Stimulated activated CD4-positive, alpha-beta T cell treated with anti-CD3 and anti-CD28 coated beads, Interleukin-4, amount 100 ng/mL, for 48 hours (primary cell): ENCODE measurements at regions not wholly inside any gene's neighbourhood (a gene's known extent, or its start where the extent isn't known, plus 50 kb on each side); places are given as distances from the start of the nearest gene placed in this dataset.
"Not testable (repeated sequence)": the region's sequence is repeated elsewhere in the genome, so short reads cannot be mapped to it uniquely, and the experiment has no call there.

ENCODE experiments used
- DNase-seq, 2 donors: peaks; one replicate each; pipeline ENCODE4 v3.0.0-alpha.2; 2020; ENCODE audit warnings: low read depth in 2 of 2

DNA sequence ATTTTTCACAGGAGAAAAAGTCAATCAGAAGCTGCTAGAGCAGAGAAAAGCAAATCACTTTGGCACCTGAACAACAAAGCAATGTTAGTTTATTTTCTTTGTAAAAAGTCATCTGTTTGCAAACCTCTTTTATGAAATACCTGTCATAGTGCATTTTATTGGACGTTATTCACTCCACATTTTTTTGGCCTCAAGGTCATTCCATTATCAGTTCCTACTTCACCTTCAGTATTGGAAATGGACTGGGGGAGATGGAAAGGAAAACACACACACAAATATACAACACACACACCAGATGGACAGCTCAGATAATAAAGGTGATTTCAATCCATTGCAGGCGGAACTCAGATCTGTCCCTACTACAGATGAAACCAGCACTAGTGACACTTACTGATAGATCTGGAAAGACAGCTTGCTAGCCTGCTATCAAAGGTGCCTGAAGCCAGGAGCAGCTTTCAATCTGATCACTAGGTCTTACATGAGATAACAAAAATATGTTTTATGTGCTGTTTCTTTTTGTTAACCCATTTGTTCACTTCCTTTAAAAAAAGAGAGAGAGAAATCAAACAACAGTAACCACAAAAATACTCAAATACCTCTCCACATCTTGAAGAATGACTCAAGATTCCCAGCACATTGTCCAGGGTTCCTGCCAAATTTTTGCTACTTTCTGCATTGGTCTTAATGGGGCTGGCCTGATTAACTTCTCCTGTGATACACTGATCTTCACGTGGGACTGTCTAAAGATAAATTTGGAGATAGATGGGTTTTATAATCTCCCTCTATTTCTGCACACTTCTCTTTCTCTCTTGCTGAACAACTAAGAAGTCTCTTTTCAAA lies 844.3 kb upstream of the TENM4 start:
- no peak for DNase-seq

DNA sequence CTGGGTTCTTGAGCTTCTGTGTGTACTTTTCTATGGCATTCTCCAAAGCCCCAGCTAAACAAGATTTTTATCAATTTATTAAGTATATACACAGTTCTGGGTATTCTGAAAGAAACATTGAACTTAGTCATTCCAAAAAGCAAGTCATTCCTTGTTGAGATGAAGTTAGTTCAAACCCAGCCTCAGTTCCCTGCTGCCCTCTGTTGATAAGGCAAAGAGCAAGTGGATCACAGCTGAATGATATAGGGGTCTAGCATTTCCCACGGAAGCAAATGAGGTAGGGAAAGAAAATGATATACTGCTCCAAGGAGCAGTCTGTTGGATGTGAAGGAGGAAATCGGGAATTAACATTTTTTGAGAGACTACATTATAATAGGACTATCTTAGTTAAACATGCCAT lies 841.8 kb upstream of the TENM4 start:
- DNase-seq = no peak

DNA sequence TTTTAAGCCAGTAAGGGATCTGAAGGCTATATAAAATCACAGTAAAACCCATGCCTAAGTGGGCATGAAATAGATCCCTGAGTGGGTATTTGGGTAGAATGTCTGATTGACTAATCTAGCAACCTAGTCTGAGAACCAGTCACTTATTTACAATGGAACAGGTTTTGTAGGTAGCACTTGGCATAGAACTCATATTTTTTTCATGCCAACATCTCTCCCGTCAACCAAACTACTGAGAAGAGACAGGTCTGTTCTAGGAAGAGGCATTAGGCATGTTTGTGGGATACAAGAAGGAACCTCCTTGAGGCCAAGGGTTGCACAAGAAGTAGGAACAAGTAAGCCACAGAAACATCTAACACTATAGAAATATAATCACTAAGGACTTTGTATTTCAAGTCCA lies 840.4 kb upstream of the TENM4 start:
- no peak for DNase-seq

DNA sequence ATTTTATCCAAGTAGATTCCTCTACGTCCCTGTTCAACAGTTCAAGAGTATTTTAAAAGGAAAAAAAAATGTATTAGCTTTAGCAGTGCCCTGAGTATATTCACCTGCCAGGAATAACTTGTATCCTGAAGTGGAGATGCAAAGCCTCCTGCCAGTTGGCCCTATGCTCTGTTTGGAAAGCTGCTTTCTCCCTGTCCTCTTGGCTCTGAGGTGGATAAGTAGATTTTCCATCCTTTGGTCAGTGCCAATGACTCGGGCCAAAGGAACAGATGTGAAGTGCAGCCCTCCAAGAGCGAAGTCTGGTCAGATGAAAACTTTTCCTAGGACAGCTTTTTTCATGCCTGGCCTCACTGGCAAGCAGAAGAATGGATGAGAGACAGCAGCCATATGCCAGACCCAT lies 839.9 kb upstream of the TENM4 start:
- no peak for DNase-seq

DNA sequence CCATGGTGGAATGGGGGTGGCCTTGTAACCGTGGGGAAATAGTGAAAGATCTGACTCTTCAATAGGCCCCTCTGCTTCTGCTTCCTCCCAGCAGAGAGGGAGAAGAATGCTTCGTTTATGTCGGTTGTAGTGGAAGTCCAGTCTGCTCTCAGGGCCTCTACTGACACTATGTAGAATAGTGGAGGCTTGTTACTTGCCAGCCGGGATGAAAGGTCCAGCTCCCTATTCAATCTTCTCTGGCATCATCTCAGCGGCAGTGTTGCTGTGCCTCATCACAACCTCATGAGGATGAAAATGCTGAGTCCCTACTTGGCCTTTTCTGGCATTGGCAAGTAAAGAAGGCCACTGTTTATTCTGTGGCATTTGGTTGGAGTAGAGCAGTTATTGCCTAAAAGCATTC lies 820.9 kb upstream of the TENM4 start:
- no peak for DNase-seq

DNA sequence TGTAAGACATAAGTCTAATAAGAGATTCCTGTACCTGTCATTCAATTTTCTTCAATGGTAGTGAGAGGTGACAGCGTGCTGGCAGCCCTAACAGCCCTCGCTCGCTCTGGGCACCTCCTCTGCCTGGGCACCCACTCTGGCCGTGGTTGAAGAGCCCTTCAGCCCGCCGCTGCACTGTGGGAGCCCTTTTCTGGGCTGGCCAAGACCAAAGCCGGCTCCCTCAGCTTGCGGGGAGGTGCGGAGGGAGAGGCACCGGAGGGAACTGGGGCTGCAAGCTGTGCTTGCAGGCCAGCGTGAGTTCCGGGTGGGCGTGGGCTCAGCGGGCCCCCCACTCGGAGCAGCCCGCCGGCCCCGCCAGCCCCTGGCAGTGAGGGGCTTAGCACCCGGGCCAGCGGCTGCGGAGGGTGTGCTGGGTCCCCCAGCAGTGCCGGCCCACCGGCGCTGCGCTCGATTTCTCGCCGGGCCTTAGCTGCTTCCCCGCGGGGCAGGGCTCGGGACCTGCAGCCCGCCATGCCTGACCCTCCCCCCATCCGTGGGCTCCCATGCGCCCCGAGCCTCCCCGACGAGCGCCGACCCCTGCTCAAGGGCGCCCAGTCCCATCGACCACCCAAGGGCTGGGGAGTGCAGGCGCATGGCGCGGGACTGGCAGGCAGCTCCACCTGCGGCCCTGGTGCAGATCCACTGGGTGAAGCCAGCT lies 816.6 kb upstream of the TENM4 start:
- not testable (repeated sequence) for DNase-seq

DNA sequence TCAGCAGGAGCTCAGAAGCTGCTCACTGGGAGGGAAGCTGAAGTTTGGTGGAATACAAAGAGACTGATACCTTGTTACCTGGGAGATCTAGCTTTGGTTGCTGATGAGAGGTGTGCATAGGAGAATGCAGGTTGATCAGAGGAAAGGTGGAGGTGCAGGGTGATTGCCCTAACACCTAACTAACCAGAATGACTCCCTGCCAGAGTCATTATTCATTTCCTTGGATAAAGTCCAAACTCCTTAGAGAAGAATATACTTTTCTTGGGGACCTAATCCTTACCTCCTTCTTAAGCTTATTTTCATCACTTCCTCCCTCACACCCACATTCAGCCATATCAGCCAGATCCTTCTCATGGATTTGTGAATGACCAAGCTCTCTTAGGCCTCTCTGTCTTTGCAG lies 814.2 kb upstream of the TENM4 start:
- DNase-seq = no peak

DNA sequence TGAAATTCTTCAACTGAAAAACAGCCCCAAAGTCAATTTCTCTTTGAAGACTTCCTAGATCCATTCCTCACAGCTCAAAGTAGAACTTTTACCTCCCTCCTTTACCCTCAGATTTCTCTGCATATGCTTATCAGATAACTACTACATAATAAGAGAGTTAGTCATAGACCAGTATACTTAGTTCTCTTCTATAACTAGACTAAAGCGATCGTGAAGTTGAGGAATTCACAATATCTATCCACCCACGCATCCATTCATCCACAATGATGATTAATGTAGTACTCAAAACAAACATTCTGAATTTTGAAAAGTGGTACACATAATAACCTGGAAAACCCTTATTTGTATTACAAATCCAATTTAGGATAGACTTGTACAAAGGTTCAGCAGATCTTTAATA lies 800.9 kb upstream of the TENM4 start:
- DNase-seq = no peak

DNA sequence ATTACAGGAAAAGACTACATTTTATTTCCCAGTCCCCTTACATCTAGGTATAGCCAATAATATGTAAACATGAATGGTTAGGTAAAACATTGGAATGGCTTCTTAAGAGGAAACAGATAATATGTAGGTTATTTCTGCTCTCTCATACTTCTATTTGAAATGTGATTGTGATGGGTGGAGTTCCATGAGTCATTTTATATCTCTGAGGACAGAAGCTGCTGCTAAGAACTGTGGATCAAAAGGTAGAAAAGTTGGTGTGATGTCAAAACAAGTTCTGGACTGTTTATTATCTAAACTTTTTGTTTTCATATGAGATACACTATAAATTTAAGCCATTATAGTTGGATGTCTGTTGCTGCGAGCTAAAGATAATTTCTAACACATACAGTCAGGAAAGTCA lies 799.4 kb upstream of the TENM4 start:
- DNase-seq = no peak

DNA sequence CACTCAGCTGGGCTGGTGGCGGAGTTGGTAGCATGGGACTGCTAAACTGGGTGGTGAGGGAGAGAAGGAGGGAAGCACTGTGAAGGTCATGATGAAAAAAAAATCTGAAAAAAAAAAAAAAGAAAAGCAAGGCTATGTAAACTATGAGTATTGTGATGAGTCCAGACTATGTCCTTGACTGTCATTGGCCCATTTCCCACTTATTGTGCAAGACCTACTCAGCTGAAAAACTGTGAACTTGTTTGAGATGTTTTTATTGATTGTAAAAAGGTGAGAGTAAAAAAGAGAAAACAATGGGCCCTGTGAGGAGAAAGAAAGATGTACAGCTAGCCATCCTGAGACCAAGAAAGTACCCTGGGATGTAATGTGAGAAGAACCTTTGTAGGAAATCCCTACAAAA lies 798.4 kb upstream of the TENM4 start:
- no peak for DNase-seq

DNA sequence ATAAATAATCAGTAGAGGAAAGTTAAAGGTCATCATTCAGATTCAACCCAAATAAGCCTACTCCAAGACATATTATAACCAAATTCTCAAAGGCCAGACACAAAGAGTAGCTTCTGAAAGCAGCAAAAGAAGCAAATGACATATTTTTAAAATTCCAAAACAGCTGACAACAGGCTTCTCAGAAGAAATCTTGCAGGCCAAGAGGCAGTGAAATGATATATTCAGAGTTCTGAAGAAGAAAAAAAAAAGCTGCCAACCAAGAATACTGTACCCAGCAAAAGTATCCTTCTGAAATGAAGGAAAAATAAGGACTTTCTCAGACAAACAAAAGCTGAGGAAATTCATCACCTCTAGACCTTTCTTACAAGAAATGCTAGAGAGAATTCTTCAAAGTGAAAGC lies 787.1 kb upstream of the TENM4 start:
- no peak for DNase-seq

DNA sequence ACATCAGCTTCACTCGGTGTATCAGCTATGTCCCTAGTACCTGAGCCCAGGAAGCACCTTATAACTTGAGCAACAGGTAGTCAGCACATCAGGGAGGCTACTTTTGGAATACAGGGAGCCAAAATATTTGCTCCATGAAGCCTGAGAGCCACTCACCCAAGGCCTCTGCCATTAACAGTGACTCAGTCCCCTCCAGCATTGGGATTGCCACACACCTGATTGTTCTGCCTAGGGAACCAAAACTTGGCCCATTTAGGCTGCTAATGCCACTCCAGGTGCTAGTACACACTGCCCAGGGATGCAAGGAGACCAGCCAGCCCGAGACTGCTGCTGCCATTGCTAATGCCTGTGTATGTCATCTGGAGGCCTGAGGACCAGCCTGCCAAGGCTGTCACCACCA lies 773.6 kb upstream of the TENM4 start:
- no peak for DNase-seq

DNA sequence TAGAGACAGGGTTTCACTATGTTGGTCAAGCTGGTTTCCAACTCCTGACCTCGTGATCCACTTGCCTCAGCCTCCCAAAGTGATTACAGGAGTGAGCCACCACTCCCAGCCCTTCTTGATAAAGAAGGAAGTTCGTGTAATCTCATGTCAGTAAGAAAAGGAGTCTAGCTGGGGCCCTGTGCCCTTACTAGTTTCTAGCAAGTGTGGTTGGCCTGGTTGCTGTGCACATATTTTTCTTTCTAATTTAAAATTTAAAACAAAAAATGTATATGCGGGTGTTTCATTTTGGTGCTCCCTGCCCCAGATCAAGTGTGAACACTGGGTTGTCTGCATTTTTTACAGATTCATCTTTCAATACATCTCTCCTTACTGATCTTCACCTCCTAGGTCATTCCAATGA lies 770.8 kb upstream of the TENM4 start:
- no peak for DNase-seq

DNA sequence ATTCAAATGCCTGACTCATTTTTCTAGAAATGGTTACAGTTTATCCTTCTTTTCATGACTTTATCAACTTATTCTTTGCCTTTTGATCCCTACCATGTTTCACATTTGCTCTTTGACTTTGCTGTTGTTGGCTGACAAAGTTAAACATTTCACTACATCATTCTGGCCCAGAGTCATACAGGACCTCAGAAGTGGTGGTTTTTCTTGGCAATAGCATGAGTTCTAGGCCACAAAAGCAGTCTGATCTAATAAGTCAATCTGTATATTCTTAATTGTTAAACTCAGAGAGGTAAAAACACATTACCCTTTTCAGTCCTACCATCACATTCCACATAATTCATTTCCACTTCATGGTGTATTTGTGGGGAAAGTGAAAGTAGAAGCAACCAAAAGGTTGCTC lies 763.2 kb upstream of the TENM4 start:
- DNase-seq = no peak

DNA sequence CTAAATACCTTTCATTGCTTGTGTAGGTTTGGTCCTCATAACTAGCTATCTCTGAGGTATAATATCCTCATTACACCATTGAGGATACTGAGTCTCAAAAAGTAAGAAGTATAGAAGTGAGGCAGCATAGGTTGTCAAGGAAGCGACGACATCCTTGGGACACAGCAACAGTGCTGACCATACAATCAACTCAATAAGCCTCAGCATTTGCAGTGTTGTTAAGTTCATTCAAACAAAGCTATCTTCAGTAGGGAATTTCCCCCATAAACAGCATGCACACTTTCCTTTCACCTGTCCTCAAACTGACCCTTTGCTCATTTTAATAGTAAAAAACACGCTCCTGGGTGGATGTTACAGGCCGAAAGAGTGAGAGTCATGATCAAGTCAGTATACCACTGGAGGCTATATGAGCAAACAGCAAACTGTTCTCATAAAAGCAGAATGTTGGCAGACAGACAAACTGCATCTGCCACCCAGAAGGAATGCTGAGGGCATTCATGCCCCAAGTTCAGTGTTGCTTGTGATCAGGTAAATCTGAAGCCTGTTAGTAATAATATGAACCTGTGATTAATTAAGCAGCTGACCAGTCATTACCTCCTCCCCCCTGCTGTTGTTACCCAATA lies 756.2 kb upstream of the TENM4 start:
- DNase-seq = no peak

DNA sequence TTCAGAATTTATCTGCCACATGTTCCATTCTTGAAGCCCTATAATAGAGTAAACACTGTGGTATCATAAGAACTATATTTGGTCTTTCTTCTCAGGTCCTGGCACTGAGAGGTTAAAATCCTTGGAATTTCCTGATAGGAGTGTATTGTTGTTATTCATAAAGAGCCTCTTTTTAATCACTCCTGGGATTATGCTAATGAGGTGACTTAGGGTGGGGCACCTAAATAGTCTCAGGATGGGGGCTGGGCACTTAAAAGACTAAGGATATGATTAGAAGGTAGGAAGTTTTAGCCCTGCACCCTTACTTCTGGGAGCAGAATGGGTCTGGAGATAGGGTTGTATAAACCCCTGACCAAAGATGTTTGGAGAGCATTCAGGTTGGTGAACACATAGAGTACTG lies 755.2 kb upstream of the TENM4 start:
- DNase-seq = no peak

DNA sequence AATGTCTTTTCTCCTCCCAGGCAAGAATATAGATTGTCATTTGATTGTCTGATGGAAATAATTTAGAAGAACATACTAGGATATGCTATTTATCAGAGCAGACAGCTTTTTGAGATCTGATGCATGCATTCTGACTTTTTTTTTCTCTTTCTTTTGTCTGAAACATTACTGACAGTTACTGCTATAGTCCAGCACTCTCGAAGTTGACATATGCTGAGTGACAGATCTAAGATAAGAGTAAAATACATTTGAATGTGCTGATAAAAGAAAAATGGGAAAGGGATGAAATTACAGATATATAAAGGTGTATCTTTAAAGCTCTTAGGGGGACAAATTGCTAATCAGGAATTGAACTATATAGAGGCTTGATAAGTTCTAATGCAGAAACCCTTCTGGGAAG lies 753.8 kb upstream of the TENM4 start:
- DNase-seq = no peak

DNA sequence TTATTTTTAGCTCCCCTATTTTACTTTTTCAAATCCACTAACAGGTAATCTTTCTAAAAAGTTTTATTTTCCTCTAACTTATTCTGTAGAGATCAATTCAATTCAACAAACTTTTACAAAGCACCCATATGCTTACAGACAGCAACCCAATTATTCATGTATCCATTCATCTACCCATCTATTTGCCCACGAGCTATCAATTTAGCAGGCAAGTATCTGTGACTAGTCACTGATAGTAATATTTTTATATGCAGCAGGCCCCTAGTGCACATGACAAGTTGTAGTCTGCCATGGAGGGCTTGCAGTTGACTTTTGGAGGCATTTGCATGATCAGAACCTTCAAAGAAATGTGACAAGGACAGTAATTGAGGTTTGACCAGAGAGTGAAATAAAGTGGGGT lies 753.2 kb upstream of the TENM4 start:
- no peak for DNase-seq

DNA sequence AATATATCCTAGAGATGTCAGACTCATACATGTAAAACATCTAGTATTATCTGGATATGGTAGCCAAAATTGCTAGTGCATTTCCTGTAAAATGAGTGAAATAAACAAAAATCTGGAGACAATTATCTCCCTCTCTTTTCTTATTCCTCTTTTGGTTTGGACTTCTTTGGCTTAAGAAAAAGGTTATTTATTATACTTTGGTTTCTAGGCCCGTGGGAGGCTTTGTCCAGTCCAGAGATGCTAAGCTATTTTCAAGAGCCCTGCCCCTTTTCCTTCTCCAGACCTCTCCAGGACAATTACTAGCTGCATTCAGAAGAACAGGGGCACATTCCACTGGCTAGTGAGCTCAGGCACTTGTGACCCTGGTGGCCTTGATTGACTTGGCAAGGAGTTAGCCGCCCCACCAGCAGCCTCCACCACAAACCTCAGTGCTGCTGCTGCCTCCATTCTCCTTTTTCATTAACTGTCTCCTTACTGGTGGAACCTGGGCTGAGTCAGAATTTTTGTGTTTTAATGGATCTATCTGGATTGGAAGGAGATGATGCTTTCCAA lies 747.3 kb upstream of the TENM4 start:
- DNase-seq = no peak

DNA sequence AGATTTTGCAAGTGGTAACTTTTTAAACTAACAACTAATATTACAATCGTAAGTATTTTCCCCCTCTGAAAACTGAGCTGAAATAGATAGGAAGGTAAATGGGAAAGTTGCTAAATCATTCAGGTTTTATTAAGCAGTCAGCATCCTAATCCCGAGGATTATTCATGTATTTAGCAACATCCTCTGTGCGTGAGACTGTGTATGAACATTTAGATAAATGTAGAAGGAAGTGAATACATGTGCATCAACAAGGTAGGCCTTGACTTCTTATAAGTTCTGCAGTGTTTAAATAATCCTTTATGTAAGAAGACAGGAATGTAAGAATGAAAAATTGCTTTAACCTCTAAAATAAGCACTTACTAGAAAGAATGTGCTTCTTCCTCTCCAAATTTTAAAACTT lies 745.9 kb upstream of the TENM4 start:
- DNase-seq = no peak

DNA sequence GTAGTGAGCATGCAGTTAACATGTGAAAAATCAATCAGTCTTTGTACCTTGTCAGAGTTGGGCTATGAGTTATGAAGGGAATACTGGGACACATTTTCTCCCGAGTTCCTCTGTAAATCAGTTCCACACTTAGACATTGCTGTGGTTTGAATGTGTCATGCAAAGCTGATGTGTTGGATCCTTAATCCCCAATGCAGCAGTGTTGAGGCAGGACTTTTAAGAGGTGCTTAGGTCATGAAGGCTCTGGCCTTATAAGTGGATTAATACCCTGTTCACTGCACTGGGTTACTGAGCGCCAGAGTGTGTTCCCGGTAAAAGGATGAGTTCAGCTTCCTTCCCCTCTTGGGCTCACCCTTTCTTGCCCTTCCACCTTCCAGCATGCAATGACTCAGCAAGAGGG lies 742.1 kb upstream of the TENM4 start:
- no peak for DNase-seq

DNA sequence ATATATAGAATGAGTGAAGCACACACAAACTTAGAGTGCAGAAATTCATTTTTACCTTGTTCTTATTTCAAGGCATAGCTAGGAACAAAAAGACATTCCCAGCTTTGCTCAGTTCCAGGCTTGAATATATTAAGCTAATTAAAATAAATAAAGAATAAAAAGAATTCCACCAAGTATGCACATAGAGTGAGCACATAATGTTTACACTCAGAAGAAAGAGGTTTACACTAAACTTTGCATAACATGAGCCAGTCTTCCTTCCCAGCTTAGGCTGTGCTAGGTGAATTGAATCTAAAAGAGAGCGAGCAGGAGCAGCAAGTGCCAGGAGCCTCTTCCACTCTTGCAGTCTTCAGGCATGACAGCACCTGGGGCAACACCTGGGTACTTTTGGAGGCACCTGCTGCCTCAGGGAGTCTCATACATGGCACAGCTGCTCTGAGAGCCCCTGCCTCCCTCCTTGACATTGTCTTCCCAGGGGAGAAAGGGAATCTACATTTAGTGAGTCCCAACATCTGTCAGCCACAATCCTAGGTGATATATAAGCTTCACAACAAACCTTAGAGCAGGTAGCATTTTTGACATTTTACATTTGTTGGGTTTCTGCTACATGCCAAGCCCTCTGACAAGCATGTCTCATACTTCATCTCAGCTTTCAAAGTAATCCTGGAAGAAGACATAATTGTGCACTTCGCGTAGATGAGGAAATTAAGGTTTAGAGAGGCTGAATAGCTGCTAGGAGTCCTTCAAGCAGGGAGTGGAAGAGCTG lies 732.7 kb upstream of the TENM4 start:
- DNase-seq = no peak
